ENCODE measurements at regions not wholly inside any gene's neighbourhood (a gene's known extent, or its start where the extent isn't known, plus 50 kb on each side); places are given as distances from the start of the nearest gene placed in this dataset.
A peak's percentile ranks its signal among the peaks of the same experiment; 100 is the strongest.

- no peak for ATAC-seq
- no peak for TF ChIP-seq PPARA (CRISPR knock-in tag; IDR thresholded peaks at IDR 0.05; ENCODE audit: borderline replicate concordance)
- peak; percentile 36; the same call in 1 of the 2 replicates for TF ChIP-seq ISL1 (CRISPR knock-in tag; IDR thresholded peaks at IDR 0.05)
These were observed 77.0 kb upstream of the METAP2 start for GRCh38 chr12:95396849-95397468.

- TF ChIP-seq ZNF8 (CRISPR knock-in tag; IDR thresholded peaks at IDR 0.05) (no peak), ARNTL (CRISPR knock-in tag; IDR thresholded peaks at IDR 0.05; ENCODE audit: borderline replicate concordance, low read depth) (no peak), PATZ1 (CRISPR knock-in tag; IDR thresholded peaks at IDR 0.05; ENCODE audit: borderline replicate concordance) (no peak), OSR1 (CRISPR knock-in tag; IDR thresholded peaks at IDR 0.05) (no peak), TOX (CRISPR knock-in tag; IDR thresholded peaks at IDR 0.05; ENCODE audit: borderline replicate concordance) (no peak), PPARA (CRISPR knock-in tag; IDR thresholded peaks at IDR 0.05; ENCODE audit: borderline replicate concordance) (no peak), ZFP3 (CRISPR knock-in tag; IDR thresholded peaks at IDR 0.05) (no peak), ZNF70 (CRISPR knock-in tag; IDR thresholded peaks at IDR 0.05) (no peak), TSHZ2 (CRISPR knock-in tag; IDR thresholded peaks at IDR 0.05) (no peak), ZFP30 (CRISPR knock-in tag; IDR thresholded peaks at IDR 0.05) (no peak), CSRNP3 (CRISPR knock-in tag; IDR thresholded peaks at IDR 0.05) (no peak), ZC3H10 (CRISPR knock-in tag; IDR thresholded peaks at IDR 0.05) (no peak), CREB5 (CRISPR knock-in tag; IDR thresholded peaks at IDR 0.05; ENCODE audit: low read depth) (no peak)
- no peak for ATAC-seq
These were observed 76.4 kb upstream of the METAP2 start for GRCh38 chr12:95397571-95397970.

GRCh38 chr12:95402096-95402495, 71.9 kb upstream of the METAP2 start:
- TF ChIP-seq PATZ1 (CRISPR knock-in tag; IDR thresholded peaks at IDR 0.05; ENCODE audit: borderline replicate concordance) (no peak), CSDC2 (CRISPR knock-in tag; IDR thresholded peaks at IDR 0.05) (no peak), ZNF565 (CRISPR knock-in tag; conservative IDR thresholded peaks at IDR 0.05; ENCODE audit: low read depth) (no peak), ARNTL (CRISPR knock-in tag; IDR thresholded peaks at IDR 0.05; ENCODE audit: borderline replicate concordance, low read depth) (no peak)
- ATAC-seq = no peak

GRCh38 chr12:95408201-95408600, 65.8 kb upstream of the METAP2 start:
- TF ChIP-seq ZFP30 (CRISPR knock-in tag; IDR thresholded peaks at IDR 0.05) (no peak), ZNF8 (CRISPR knock-in tag; IDR thresholded peaks at IDR 0.05) (no peak), SNAI2 (CRISPR knock-in tag; IDR thresholded peaks at IDR 0.05) (no peak), TCF4 (CRISPR knock-in tag; IDR thresholded peaks at IDR 0.05; ENCODE audit: borderline replicate concordance) (no peak), ZNF70 (CRISPR knock-in tag; IDR thresholded peaks at IDR 0.05) (no peak), OSR1 (CRISPR knock-in tag; IDR thresholded peaks at IDR 0.05) (no peak), ZNF565 (CRISPR knock-in tag; conservative IDR thresholded peaks at IDR 0.05; ENCODE audit: low read depth) (no peak)
- ATAC-seq = no peak

Data from SK-N-SH treated with all-trans-retinoic acid at 6 μM for 48 hours (cell line).